GM23338 (cell line): ENCODE measurements at regions not wholly inside any gene's neighbourhood (a gene's known extent, or its start where the extent isn't known, plus 50 kb on each side); places are given as distances from the start of the nearest gene placed in this dataset.

Source experiments
- ATAC-seq: fragments of 200-7000 bp; cut with Tn5 transposase; 3 replicates; pipeline ENCODE4 v1.9.1; 2020
- DNase-seq: peaks from one replicate; pipeline ENCODE4 v3.0.0-alpha.2; 2015; ENCODE audit warnings: low spot score
- H2AFZ ChIP-seq: fragments of 200-600 bp; sonication (generic); 2 replicates; pipeline ENCODE4 v1.8.0; 2016; ENCODE audit warnings: antibody characterized with exemption, mild to moderate bottlenecking, moderate library complexity
- H3F3A ChIP-seq: fragments of 200-600 bp; sonication (generic); replicated peaks from 2 replicates; pipeline ENCODE4 v1.8.0; 2017; ENCODE audit warnings: antibody characterized with exemption, mixed run types, low read depth
- H3K27ac ChIP-seq: fragments of 200-600 bp; sonication (generic); 2 replicates; pipeline ENCODE4 v1.6.1; 2016; ENCODE audit warnings: low read depth
- H3K27me3 ChIP-seq: fragments of 200-600 bp; sonication (generic); 2 replicates; pipeline ENCODE4 v1.8.0; 2016; ENCODE audit warnings: mild to moderate bottlenecking, mixed run types, moderate library complexity; ENCODE audit not compliant: insufficient read depth
- H3K36me3 ChIP-seq: fragments of 200-600 bp; sonication (generic); 2 replicates; pipeline ENCODE4 v1.8.0; 2016; ENCODE audit warnings: mild to moderate bottlenecking; ENCODE audit not compliant: insufficient read depth
- H3K4me1 ChIP-seq: fragments of 200-600 bp; sonication (generic); 2 replicates; pipeline ENCODE4 v1.8.0; 2016; ENCODE audit warnings: mild to moderate bottlenecking, moderate library complexity; ENCODE audit not compliant: insufficient read depth
- H3K4me2 ChIP-seq: fragments of 200-600 bp; sonication (generic); 2 replicates; pipeline ENCODE4 v1.7.1; 2017; ENCODE audit warnings: mixed run types
- H3K4me3 ChIP-seq: fragments of 200-600 bp; sonication (generic); 2 replicates; pipeline ENCODE4 v1.6.1; 2016; ENCODE audit warnings: mixed run types
- H3K79me2 ChIP-seq: fragments of 200-600 bp; sonication (generic); replicated peaks from 2 replicates; pipeline ENCODE4 v1.8.0; 2017; ENCODE audit warnings: mild to moderate bottlenecking; ENCODE audit not compliant: insufficient read depth
- H3K9me2 ChIP-seq: fragments of 200-600 bp; sonication (generic); 2 replicates; pipeline ENCODE4 v1.8.0; 2017; ENCODE audit not compliant: insufficient read depth
- H4K20me1 ChIP-seq: fragments of 200-600 bp; sonication (generic); replicated peaks from 2 replicates; pipeline ENCODE4 v1.8.0; 2017; ENCODE audit warnings: mild to moderate bottlenecking; ENCODE audit not compliant: insufficient read depth
- H3K27ac Mint-ChIP-seq: 2 replicates; pipeline ENCODE4 v1.8.0; 2020; ENCODE audit warnings: inconsistent platforms, mild to moderate bottlenecking, moderate library complexity, mixed read lengths
- H3K27me3 Mint-ChIP-seq: 3 replicates; pipeline ENCODE4 v1.8.0; 2022; ENCODE audit warnings: low read depth, mild to moderate bottlenecking, moderate library complexity, mixed read lengths, inconsistent platforms; ENCODE audit not compliant: insufficient read depth, poor library complexity
- H3K36me3 Mint-ChIP-seq: 3 replicates; pipeline ENCODE4 v1.8.0; 2021; ENCODE audit warnings: low read depth, mild to moderate bottlenecking, inconsistent platforms, moderate library complexity, mixed read lengths
- H3K4me1 Mint-ChIP-seq: 3 replicates; pipeline ENCODE4 v1.8.0; 2020; ENCODE audit warnings: mild to moderate bottlenecking, inconsistent platforms, mixed read lengths
- H3K4me3 Mint-ChIP-seq: 3 replicates; pipeline ENCODE4 v1.8.0; 2021; ENCODE audit warnings: moderate library complexity, mild to moderate bottlenecking, inconsistent platforms, mixed read lengths
- H3K9me3 Mint-ChIP-seq: 3 replicates; pipeline ENCODE4 v1.8.0; 2020; ENCODE audit warnings: moderate library complexity, mild to moderate bottlenecking, inconsistent platforms, mixed read lengths
- ETS1 ChIP-seq: IDR thresholded peaks from 2 replicates; pipeline ENCODE4 v1.6.1; 2016; ENCODE audit warnings: antibody characterized with exemption
- EZH2 ChIP-seq: fragments of 200-600 bp; sonication (generic); IDR thresholded peaks from one replicate; pipeline ENCODE4 v1.8.0; 2017; ENCODE audit warnings: antibody characterized with exemption, mild to moderate bottlenecking, low read depth; ENCODE audit not compliant: unreplicated experiment
- EZH2phosphoT487 ChIP-seq: fragments of 200-600 bp; sonication (generic); IDR thresholded peaks from one replicate; pipeline ENCODE4 v1.8.1; 2018; ENCODE audit warnings: antibody characterized with exemption; ENCODE audit not compliant: unreplicated experiment
- NANOG ChIP-seq: IDR thresholded peaks from 2 replicates; pipeline ENCODE4 v1.6.1; 2016; ENCODE audit warnings: antibody characterized with exemption, borderline replicate concordance
- POLR2AphosphoS5 ChIP-seq: IDR thresholded peaks from 2 replicates; pipeline ENCODE4 v1.6.1; 2016; ENCODE audit warnings: antibody characterized with exemption, low read depth
- STAT1 ChIP-seq: IDR thresholded peaks from one replicate; pipeline ENCODE4 v1.6.1; 2016; ENCODE audit warnings: antibody characterized with exemption; ENCODE audit not compliant: unreplicated experiment
- ZNF114 ChIP-seq: fragments of 250-450 bp; sonication (Bioruptor Pico); IDR thresholded peaks from 2 replicates; pipeline ENCODE4 v1.5.0; 2020; ENCODE audit warnings: mild to moderate bottlenecking, moderate library complexity
- ZNF331 ChIP-seq: fragments of 250-450 bp; sonication (Bioruptor Pico); IDR thresholded peaks from 2 replicates; pipeline ENCODE4 v1.5.0; 2020; ENCODE audit warnings: low read depth, mild to moderate bottlenecking, moderate library complexity
- TF ChIP-seq, protein P1 (sequence below): fragments of 250-450 bp; sonication (Bioruptor Pico); IDR thresholded peaks from 2 replicates; pipeline ENCODE4 v1.5.0; 2020; ENCODE audit warnings: mild to moderate bottlenecking, moderate library complexity

DNA sequence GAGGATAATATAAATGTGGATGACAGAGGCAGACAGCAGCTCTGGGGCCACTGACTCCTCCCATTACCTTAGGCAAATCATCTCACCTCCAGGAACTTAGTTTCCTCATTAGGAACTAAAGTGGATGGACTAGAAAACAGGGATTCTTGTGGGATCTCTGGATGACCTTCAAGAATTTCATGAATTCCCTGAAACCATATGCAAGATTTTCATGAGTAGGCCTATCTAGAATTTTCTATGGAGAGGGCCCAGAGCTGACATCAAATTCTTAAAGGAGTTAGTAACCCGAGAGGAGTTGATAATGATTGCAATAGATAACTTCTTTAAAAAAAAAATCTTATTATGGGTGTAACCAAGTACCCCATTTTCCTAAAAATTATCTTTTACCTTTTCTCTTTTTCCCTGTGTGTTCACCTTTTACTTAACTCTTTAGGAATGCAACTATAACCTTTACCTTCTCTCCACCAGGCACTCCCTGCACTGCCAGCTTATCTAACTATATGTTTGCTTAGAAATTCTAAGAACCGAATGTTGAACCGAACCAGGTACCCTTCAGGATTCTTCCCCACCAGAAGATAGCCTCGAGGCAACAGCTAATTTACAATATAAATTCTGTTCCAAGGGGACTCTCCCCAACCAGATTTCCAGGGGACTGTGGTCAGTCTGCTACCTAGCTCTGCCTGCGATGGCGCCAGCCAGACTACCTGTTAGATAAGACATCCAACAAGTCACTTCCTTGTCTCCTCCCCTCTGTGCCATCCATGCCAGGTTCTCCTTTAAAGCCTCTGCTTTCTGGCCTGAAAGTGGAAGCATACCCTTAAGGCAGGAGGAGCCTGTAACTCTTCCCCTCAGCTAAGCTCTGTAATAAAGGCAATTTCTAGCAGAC, 86.0 kb downstream of the GCNT4 start (continued):
- TF ChIP-seq, protein P1, sequence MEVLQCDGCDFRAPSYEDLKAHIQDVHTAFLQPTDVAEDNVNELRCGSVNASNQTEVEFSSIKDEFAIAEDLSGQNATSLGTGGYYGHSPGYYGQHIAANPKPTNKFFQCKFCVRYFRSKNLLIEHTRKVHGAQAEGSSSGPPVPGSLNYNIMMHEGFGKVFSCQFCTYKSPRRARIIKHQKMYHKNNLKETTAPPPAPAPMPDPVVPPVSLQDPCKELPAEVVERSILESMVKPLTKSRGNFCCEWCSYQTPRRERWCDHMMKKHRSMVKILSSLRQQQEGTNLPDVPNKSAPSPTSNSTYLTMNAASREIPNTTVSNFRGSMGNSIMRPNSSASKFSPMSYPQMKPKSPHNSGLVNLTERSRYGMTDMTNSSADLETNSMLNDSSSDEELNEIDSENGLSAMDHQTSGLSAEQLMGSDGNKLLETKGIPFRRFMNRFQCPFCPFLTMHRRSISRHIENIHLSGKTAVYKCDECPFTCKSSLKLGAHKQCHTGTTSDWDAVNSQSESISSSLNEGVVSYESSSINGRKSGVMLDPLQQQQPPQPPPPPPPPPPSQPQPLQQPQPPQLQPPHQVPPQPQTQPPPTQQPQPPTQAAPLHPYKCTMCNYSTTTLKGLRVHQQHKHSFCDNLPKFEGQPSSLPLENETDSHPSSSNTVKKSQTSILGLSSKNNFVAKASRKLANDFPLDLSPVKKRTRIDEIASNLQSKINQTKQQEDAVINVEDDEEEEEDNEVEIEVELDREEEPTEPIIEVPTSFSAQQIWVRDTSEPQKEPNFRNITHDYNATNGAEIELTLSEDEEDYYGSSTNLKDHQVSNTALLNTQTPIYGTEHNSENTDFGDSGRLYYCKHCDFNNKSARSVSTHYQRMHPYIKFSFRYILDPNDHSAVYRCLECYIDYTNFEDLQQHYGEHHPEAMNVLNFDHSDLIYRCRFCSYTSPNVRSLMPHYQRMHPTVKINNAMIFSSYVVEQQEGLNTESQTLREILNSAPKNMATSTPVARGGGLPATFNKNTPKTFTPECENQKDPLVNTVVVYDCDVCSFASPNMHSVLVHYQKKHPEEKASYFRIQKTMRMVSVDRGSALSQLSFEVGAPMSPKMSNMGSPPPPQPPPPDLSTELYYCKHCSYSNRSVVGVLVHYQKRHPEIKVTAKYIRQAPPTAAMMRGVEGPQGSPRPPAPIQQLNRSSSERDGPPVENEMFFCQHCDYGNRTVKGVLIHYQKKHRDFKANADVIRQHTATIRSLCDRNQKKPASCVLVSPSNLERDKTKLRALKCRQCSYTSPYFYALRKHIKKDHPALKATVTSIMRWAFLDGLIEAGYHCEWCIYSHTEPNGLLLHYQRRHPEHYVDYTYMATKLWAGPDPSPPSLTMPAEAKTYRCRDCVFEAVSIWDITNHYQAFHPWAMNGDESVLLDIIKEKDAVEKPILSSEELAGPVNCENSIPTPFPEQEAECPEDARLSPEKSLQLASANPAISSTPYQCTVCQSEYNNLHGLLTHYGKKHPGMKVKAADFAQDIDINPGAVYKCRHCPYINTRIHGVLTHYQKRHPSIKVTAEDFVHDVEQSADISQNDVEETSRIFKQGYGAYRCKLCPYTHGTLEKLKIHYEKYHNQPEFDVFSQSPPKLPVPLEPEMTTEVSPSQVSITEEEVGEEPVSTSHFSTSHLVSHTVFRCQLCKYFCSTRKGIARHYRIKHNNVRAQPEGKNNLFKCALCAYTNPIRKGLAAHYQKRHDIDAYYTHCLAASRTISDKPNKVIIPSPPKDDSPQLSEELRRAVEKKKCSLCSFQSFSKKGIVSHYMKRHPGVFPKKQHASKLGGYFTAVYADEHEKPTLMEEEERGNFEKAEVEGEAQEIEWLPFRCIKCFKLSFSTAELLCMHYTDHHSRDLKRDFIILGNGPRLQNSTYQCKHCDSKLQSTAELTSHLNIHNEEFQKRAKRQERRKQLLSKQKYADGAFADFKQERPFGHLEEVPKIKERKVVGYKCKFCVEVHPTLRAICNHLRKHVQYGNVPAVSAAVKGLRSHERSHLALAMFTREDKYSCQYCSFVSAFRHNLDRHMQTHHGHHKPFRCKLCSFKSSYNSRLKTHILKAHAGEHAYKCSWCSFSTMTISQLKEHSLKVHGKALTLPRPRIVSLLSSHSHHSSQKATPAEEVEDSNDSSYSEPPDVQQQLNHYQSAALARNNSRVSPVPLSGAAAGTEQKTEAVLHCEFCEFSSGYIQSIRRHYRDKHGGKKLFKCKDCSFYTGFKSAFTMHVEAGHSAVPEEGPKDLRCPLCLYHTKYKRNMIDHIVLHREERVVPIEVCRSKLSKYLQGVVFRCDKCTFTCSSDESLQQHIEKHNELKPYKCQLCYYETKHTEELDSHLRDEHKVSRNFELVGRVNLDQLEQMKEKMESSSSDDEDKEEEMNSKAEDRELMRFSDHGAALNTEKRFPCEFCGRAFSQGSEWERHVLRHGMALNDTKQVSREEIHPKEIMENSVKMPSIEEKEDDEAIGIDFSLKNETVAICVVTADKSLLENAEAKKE = no peak
- TF ChIP-seq EZH2 = no peak
- TF ChIP-seq STAT1 = no peak
- no peak for TF ChIP-seq ZNF114 (CRISPR knock-in tag)
- no peak for TF ChIP-seq NANOG

- Mint-ChIP-seq H3K4me3 (no peak overlapping the region), H3K27ac (no peak overlapping the region), H3K4me1 (no peaks in the 10 kb centered on the region), H3K36me3 (no peaks in the 10 kb centered on the region), H3K27me3 (no peaks in the 10 kb centered on the region), H3K9me3 (no peaks in the 10 kb centered on the region)
- ATAC-seq = no peak
- no peak overlapping the region for H3K4me3 ChIP-seq
- peaks cover 12% of the 10 kb centered on the region; the same call in 1 of the 2 replicates for H3K9me2 ChIP-seq
- H2AFZ ChIP-seq = no peak overlapping the region
- 0 out of 2 replicates have a peak, but pooled peaks cover 4% of the 10 kb centered on the region for H3K4me1 ChIP-seq
- H3K79me2 ChIP-seq = no peaks in the 10 kb centered on the region
- H3K36me3 ChIP-seq = no peaks in the 10 kb centered on the region
- H3K4me2 ChIP-seq = no peak overlapping the region
- no peaks in the 10 kb centered on the region for H3F3A ChIP-seq
- no peaks in the 10 kb centered on the region for H4K20me1 ChIP-seq
- no peak for DNase-seq
- no peak overlapping the region for H3K27ac ChIP-seq
- H3K27me3 ChIP-seq = no peaks in the 10 kb centered on the region
- TF ChIP-seq ETS1 (no peak), EZH2phosphoT487 (no peak), POLR2AphosphoS5 (no peak), ZNF331 (no peak)
- TF ChIP-seq, protein P1 = no peak
These were observed 89.0 kb downstream of the GCNT4 start for GRCh38 chr5:74963407-74963806.
